ENCODE measurements at regions not wholly inside any gene's neighbourhood (a gene's known extent, or its start where the extent isn't known, plus 50 kb on each side); places are given as distances from the start of the nearest gene placed in this dataset.

DNA sequence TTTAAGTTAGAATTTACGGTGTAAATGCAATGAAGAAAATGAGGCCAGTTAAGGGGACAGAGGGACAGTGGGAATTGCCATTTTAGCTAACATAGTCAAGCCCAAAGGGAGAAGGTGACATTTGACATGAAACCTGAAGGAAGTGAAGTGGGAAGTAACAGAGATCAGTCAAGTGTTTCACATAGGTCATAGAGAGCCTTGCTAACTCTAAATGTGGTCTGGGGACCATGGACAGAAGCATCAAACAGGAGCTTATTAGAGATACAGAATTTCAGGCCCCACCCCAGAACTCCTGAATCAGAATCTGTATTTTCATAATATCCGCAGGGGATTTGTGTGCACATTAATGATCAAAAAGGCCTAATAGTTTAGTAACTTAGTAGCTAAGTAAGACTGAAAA, 393.7 kb downstream of the FRK start:
- no peak for TF ChIP-seq RFX5 (IDR thresholded peaks at IDR 0.05; ENCODE audit: borderline replicate concordance, low read depth, low read length)
- TF ChIP-seq, protein P1, sequence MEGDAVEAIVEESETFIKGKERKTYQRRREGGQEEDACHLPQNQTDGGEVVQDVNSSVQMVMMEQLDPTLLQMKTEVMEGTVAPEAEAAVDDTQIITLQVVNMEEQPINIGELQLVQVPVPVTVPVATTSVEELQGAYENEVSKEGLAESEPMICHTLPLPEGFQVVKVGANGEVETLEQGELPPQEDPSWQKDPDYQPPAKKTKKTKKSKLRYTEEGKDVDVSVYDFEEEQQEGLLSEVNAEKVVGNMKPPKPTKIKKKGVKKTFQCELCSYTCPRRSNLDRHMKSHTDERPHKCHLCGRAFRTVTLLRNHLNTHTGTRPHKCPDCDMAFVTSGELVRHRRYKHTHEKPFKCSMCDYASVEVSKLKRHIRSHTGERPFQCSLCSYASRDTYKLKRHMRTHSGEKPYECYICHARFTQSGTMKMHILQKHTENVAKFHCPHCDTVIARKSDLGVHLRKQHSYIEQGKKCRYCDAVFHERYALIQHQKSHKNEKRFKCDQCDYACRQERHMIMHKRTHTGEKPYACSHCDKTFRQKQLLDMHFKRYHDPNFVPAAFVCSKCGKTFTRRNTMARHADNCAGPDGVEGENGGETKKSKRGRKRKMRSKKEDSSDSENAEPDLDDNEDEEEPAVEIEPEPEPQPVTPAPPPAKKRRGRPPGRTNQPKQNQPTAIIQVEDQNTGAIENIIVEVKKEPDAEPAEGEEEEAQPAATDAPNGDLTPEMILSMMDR (IDR thresholded peaks at IDR 0.05; ENCODE audit: control extremely low read depth in 1 of 3, insufficient read depth in 1 of 3, low read depth in 1 of 3, low read length in 3 of 3) = no peak
- no peak for TF ChIP-seq CBX5 (IDR thresholded peaks at IDR 0.05; ENCODE audit: low read depth, low read length)
- TF ChIP-seq KDM5A (IDR thresholded peaks at IDR 0.05; ENCODE audit: low read length) = no peak
- TF ChIP-seq GABPA (IDR thresholded peaks at IDR 0.05; ENCODE audit: borderline replicate concordance, insufficient read depth, low read length) = no peak
- no peak for TF ChIP-seq POLR2A (IDR thresholded peaks at IDR 0.05; ENCODE audit: control extremely low read depth in 1 of 2, low read depth in 2 of 2, low read length in 2 of 2)
- TF ChIP-seq TBP (IDR thresholded peaks at IDR 0.05; ENCODE audit: low read depth, low read length) = no peak
